AG08395 (cell line): ENCODE measurements at regions not wholly inside any gene's neighbourhood (a gene's known extent, or its start where the extent isn't known, plus 50 kb on each side); places are given as distances from the start of the nearest gene placed in this dataset.
"Not testable (repeated sequence)": the region's sequence is repeated elsewhere in the genome, so short reads cannot be mapped to it uniquely, and the experiment has no call there.

ENCODE experiments used
- DNase-seq: peaks from one replicate; pipeline ENCODE4 v3.0.0; 2012; ENCODE audit warnings: mixed read lengths, low spot score

DNA sequence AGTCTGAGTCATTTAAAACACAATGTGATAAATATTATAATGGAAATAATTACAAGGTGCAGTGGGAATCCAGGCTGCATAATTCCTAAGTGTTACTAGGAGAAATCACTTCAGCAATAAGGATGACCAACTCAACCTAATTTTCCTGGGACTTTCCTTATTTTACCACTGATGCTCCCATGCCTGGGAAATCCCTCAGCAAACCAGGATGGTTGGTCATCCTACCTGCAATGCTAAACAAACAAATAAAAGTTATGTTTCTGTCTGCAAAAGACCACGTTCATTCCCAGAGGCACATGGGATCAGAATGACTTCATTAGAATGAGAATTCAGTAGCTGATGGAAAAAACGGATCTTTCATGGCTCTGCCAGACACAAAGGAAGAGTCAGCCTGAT, 130.8 kb upstream of the RAP1B start:
- no peak for DNase-seq

DNA sequence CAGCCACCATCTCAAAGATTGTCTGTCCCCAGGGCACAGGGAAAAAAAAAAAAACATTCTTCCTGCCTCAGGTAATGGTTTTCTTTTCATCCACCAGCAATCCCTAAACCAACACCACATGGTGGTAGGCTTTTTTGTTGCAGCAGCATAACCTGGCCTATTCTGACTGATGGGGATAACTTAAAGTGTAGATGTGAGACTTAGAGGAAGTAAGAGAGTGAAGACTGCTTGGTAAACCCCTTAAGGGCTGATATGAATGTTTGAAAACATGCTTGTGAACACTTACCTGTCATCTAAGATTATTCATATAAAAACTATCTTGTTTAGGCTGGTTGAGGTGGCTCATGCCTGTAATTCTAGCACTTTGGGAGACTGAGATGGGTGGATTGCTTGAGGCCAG, 130.2 kb upstream of the RAP1B start:
- DNase-seq: no peak

DNA sequence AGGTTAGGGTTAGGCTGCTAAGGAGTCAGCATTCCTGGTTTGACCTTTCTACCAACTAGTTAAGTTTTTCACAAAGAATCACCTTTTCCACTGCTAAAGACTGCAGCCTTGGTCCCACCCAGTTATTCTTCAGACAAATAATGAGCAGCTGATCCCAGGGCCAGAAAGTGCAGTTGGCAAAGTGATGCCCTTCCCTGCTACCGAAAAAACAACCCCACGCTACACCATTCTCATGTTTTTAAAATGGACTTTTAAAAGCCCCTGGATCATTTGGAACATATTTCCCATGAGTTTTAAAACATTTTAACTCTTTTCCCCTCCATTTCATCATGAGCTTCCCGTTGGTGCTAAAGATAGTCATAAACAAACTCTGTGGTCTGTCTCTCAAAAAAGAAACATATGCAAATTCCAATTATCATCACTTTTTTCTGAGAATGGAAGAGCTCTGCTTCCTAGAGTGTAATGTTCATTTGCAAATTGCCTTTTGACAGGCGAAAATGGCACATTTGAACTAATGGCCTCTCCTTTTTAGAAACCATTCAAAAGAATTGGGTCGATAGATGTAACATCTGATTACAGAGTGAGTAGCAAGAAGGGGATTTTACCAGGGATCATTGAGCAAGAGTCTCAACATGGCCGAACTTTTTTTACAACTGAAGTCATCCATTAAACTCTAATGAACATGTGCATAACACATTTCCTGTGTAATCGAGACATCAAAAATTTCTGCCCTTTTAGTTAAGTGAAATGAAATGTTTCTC, 129.3 kb upstream of the RAP1B start:
- no peak for DNase-seq

DNA sequence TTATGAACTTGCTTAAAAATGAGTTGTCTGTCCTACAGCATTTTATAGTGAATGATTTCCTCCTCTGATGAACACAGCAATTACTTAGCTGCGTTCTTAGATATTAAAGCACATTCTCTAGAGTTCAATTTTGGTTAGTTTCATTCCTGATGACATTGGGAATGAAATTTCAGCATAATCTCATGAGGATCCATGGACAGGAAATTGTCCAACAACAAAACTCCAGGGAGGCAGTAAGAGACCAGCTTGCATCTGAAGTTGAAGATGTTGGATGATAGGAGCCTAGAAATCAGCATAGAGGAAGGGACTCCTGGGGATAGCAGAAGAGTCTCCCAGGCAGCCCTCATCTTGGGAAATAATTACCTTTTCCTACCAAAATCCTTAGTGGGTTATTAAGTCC, 128.7 kb upstream of the RAP1B start:
- no peak for DNase-seq

DNA sequence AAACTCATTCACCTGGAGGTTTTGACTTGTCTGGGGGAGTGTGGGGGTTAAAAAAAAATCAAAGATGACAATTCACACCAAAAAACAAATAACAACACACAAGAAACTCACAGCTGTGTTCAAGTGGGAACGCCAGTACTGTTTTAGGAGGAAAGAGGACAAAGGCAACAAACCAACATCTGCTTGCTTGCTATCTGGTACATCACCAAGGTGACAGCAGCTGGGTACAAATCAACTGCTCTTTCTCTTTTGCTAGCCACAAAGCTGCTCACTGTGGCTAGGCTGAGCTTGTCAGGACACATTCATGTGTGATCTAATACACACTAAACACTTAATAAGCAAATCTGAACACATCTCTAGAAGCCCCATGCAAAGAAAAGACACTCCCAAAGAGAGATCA, 128.0 kb upstream of the RAP1B start:
- DNase-seq: no peak

DNA sequence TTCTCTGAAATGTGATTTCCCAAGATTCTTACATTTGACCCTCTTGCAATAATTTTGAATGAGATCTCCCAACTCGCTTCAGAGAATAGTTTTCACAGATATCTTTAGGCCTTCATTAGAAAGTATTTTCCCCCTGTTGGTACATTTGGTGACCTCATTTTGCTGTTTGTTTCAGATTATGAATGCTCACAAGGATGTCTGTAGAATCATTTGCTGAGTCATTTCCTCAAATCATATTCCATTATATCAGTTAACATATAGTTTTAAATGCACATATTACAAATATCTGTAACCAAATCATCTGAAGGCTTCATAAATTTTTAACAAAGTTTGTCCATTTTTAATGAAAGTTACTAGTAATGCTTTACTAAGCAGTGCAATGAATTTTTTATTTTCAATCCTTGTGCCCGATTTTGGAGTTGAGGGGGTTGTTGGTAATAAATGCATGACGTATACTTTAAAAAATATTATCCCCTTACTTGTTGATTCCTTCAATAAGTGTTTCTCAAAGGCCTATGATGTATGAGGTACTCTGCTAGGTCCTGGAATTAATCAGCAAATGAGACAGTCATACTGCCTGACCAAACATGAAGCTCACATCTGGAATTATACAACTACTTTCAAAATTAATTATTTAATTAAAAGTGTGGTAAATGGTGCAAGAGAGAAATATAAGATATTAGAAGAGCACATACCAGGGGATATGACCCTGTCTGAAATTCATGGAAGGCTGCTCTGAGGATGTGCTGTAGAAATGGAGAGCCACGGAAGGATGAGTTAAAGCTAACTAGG, 126.9 kb upstream of the RAP1B start:
- peak; percentile 40 for DNase-seq

DNA sequence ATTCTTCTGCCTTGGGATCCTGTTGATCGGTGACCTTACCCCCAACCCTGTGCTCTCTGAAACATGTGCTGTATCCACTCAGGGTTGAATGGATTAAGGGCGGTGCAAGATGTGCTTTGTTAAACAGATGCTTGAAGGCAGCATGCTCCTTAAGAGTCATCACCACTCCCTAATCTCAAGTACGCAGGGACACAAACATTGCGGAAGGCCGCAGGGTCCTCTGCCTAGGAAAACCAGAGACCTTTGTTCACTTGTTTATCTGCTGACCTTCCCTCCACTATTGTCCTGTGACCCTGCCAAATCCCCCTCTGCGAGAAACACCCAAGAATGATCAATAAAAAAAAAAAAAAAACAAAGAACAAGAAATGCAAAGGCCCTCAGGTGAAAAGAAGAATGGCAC, 126.1 kb upstream of the RAP1B start:
- not testable (repeated sequence) for DNase-seq

DNA sequence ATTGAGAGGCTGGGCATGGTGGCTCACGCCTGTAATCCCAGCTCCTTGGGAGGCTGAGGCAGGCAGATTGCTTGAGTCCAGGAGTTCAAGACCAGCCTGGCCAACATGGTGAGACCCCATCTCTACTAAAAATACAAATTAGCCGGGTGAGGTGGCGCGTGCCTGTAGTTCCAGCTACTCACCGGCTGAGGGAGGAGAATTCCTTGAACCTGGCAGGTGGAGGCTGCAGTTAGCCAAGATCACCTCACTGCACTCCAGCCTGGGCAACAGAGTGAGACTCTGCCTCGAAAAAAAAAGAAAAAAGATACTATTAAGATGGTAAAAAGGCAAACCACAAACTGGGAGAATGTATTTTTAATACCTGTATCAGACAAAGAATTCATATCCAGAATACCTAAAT, 124.2 kb upstream of the RAP1B start:
- not testable (repeated sequence) for DNase-seq

DNA sequence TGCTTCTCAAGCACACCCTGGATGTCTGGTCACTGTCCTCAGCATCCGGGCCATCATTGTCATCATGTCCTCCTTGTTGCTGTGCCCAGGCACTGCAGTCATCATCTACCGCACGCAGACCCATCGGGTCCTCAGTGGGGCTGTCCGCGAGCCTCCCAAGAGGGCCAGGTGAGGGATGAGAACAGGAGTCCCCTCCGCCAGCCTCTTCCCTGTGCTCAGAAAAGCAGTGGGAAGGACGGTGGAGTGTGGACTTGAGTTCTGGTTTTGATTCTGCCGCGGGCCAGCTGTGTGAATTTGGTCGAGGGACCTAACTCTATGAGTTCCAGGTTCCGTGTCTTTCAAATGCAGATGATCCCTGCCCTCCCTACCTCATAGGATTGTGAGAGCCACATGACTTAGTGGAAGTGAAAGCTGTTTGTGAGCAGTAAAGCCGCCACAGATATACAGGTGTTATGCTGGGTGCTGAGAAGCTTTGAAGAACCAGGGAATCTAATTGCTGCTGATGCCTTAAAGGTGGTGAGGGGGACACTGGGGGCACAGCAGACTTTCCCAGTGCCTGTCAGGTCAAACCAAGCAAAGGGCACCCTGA, 122.9 kb upstream of the RAP1B start:
- no peak for DNase-seq

DNA sequence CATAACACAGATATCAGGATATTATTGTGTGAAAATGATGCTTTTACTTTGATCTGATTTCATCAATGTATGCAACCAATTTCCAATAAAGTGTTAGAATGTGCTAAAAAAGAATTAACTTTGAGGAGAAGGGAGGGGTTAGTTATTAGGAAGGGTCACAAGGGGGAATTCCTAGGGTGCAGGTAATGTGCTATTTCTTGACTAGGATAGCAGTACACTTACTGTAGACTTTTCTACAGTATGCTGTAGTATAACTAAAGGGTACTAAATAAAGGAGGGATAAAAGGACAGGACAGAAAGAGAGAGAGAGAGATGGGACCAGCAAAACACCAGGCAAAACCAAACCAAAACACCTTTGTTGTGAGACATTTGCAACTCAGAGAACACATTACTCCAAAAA, 121.4 kb upstream of the RAP1B start:
- DNase-seq: no peak

DNA sequence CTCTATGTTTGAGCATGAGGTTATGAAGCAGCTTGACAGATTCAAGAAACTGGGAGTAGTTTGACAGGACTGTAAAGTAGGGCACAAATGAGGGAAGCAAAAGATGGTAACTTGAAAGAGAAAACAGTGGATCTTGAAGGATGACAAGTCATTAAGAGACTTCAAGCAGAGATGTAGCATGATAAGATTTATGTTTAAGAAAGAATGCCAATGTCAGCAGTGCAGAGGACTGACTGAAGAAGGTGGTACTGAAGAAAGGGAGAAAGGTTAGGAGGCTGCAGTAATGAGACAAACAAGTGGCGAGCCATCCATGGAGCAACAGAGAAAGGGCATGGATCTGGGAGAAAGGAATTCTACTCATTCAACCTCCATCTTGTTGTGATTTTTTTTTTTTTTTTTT, 120.2 kb upstream of the RAP1B start:
- DNase-seq: no peak

DNA sequence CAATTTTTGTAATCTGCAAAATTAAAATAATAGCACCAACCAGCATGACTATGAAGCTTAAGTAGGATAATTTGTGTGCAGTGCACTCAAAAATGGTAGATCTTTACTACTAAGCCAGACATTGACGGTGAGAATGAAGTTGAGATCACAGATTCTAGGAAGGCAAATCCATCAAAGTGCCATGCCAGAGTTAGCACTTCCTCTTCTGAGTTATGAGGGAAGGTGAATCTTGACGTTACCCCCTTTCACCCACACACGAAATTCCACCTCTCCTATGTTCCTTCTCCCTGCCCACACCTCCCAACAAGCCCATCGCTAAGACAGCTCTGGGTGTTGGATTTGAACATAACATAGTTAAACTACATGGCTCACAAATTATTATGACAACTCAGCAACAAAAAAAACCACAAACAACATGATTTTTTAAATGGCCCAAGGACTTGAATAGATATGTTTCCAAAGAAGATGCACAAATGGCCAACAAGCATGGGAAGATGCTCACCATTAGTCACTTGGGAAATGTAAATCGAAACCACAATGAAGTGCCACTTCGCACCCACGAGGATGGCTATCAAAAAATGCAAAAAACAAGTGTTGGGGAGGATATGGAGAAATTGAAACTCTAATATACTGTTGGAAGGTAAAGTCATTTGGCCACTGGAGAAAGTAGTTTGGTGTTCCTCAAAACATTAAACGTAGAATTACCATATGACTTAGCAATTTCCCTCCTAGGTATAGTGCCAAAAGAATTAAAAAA, 119.3 kb upstream of the RAP1B start:
- no peak for DNase-seq

DNA sequence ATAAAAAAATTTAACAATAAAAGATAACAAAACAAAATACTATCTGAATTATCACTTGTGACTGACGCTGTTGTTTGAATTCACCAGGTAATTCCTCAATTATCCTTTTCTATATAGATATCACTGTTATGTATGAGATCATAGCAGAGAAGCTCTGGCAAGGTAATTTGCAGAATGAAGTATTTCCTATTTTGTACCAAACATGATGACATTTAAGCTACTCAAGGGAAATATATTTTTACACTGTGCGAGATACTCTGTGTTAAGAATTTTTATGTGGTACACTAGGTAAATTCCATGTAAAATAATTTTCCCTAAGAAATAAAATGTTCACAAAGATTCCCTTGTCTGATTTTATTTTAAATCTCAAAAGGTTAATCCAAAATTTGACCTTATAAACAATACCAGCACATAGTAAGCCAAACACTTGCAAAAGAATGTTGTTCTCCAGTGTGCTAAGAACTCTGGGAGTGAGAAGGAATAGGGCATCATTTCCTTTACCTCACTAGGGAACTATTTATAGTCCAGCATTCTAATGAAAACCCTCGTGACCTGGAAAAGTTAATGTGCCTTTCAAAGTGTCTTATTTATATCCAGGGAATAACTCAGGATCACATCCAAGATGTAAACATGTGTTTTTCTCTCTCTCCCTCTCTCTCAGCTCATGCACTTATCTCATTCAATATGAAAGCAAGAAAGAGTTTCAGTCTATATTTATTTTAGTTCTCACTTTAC, 115.2 kb upstream of the RAP1B start:
- peak; percentile 40 for DNase-seq

DNA sequence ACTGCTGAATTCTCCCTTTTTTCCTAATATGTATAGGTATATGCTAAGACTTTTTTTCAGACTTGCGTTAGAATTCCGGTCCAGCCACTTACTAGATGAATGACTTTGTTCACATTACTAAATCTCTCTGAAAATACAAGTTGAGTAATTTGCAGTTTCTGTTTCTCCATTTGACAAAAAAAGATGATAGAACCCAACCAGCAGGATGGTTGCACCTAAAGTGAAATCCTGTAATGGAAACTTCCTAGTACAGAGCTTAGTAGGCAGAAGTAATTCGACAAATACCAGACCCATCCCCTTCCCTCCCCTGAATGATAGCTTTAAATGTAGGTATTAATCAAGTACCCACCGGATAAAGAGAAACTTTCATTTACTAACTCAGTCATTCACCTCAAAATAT, 113.6 kb upstream of the RAP1B start:
- no peak for DNase-seq

DNA sequence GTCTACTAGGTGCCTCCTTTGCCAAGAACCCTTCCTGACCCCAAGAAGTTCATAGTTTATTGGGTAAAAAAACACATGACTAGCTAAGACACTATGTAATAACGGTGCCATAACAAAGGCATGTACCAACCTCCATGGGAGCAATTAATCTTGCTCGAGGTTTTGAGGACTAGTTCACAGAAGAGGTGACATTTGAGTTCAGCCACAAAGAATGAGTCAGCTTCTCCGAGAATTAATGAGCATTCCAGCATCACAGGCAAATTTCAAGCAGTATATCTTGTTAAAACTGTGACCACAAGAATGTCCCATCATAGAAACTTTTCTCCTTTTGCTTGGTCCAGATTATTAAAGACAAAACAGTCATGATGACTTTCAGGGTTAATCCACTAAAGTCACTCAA, 113.0 kb upstream of the RAP1B start:
- DNase-seq: peak; percentile 87

DNA sequence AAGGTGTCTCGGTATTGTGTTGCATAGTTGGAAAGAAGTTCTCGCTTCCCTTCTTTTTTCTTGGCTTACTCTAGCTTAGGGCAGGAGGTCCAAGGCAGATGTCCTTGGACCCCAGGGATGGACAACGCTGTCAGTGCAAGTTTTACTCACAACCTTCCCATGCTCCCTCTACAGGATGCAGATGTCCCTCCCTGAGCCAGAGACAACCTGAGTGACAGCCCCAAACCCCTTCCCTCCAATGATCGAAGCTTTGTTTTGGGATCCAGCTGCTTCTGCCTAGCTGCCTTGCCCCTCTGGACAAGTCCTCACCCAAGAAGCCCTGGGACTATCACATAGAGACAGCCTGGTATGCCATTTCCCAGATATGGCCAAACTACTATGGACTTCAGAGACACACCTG, 112.0 kb upstream of the RAP1B start:
- DNase-seq: no peak

DNA sequence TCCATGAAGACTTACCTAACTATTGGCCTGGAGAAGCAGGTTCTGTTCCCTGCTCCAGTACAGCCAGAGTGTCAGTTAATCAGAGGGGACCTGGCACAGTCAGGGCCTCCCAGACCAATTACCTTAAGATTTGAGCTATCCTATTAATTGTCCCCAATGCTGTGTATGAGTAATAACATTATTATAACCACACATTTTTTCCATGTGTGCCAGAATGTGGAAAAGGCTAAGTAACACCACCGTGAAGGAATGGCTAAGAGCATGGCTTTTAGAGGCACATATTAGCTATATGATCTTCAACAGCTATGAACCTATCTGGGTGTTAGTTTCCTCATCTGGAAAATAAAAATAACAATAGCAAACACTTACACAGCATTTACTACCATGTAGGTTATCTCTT, 111.1 kb upstream of the RAP1B start:
- no peak for DNase-seq

DNA sequence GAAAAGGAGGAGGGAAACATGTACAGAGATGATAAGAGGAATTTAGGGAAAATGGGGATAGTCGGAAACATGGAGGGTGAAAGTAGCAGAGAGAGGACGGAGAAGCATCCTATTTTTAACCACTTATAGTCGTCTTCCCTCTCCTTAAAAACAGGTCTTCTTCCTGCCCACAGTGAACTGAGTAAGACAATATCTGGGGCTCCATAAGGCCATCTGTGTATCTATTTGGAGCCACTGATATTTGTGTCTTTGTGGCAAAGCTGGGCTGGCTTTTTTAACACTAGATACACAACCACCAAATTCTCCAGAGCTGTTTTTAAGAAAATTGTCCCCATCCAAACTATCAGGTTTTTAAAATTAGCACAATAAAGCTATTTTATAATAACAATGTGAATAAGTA, 109.5 kb upstream of the RAP1B start:
- no peak for DNase-seq

DNA sequence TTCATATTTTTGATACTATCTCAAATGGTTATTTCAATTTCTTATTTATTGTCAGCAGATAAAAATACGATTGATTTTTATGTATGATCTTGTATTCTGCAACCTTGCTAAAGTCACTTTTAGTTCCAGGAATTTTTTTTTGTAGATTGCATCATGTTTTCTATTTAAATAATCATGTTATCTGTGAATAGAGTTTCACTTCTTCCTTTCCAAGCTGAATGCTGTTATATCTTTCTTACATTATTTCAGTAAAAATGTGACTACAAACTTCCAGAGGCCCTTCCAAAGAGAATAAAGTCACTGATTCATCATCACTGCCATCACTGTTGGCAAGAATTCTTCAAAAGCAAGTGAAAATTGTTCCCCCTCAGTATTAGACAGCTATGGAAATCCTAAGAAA, 104.7 kb upstream of the RAP1B start:
- DNase-seq: no peak

DNA sequence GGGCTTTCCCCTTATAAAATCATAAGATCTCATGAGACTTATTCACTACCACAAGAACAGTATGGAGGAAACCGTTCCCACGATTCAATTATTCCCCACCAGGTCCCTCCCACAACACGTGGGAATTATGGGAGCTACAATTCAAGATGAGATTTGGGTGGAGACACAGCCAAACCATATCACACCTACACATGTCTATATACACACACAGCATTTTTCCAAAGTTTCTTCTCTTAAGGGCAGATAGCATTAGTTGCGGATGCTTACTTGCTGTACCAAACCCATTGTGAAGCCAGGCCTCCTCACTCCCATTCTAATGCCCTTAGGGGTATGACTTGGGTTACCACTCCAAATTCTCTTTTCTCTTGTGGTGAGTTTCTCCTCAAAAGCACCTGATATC, 104.1 kb upstream of the RAP1B start:
- no peak for DNase-seq

DNA sequence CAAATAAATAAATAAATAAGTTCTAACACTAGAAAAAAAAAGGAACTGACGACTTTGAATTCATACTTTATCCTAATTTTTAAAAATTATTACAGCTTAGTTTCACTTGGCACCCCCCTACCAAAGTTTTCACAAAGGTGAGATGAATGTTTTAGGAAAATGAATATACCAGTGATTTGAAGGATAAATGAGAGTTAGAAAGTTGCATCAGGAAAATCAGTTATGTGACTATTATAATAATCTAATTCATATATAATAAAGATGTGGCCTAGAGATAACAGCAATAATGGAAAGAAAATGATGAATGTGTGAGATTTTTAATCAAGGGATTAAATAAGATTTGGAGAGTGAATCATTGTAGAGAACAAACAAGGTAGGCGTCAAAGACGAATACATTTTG, 103.0 kb upstream of the RAP1B start:
- no peak for DNase-seq

DNA sequence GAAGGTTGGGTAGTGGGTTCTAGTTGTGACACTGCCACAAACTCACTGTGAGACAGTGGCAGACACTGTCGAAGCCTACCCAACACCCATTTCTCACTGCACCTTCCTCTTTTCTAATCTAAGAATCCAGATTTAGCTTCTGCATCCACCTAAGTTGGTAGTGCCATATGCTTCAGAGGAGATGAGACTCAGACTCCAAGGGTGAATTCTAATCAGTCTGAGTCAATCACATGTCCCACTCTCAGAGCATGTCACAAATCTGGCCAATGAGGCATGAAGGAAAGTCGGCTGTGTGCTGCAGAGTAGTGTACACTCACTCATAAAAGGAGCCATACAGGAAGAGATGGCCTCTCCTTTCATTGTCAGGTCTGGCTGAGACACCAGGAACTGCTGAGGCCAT, 102.1 kb upstream of the RAP1B start:
- DNase-seq: no peak
